GDM1 (cell line): ENCODE measurements at regions not wholly inside any gene's neighbourhood (a gene's known extent, or its start where the extent isn't known, plus 50 kb on each side); places are given as distances from the start of the nearest gene placed in this dataset.
"Not testable (repeated sequence)": the region's sequence is repeated elsewhere in the genome, so short reads cannot be mapped to it uniquely, and the experiment has no call there.

Source experiments
- DNase-seq: peaks from one replicate; lab custom pipeline; 2025; lab: John Stamatoyannopoulos, UW

DNA sequence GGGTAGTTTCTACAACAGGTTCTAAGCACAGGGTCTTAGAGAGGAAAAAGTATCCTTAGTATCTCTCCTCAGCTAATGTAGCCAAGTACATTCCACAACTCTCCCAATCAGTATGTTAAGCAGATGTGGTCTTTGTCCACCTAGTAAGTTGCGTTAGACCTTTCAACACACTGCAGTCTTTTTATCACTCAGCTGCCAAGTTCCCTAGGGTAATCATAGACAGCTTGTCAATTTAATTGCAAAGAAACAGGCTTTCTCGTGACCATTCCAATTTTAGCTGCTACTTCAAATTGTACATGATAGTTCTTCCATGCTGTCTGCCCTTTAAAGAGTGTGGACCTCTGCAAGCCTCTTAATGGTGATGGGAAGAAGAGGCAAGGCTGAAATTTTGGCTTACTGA, 211.8 kb upstream of the PKN2 start:
- DNase-seq, result no peak

DNA sequence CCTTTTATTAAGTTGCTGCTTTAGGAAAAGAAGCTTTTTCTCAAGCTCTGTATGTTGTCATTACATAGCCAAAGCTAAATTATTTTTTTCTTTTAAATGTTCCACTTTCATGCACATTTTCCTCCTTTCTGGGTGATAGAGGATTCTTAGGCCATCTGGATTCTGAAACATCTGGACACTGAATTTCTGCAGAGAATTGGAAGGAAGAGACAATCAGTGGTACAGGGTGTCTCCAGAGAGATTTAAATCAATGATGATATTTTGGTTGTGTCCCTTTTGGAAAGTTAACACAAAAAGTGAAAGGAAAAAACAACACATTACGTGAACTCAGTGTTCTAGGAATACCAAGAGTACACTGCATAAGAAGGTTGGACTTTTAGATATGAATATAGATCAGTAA, 211.4 kb upstream of the PKN2 start:
- DNase-seq, result no peak

DNA sequence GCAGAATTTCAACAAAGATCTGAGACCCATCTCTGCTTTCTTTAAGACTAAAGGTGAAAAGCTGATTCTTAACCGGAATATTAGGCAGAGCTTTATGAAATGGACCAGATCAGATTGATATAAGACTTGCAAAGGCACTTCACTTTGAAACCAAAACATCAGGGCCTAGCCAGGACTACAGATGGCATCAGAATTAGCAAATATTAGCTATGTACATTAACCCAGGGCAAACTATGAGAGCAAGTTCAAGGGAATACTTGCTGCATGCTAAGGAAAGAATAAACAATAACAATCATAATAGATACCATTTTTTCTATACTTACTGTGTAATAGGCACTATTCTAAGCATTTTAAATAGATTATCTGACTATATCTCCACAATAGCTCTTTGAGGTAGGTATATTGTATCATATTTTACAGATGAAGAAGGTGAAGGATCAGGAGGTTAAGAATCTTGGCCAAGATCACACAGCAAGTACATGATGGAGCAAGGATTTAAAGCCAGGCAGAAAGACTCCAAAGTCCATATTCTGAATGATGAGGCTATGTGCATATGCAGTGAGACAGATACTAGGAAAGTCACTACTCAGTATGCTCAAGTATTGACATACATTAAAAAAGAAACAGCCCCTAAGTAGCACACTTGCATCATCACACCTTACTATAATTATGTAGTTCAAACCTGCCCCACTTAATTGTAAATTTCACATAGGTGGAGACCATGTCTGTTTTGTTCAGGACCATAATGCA, 209.3 kb upstream of the PKN2 start:
- DNase-seq, result no peak

DNA sequence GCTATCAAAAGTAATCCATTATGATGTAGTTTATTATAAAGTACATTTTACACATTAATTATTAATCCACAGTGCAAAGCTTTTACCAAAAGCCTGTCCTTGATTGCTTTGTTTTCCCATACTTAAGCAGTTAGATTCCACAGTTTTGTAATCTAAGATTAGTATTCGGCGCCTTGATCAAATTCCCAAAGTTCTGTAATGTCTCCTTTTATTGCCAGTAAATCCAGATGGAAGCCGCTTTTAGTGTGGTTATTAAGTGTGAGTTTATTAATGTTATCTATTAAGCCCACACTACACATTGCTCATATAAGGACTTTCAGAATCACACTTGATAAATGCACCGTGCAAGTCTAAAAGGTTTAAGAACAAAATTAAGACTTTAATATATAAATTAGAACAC, 199.2 kb upstream of the PKN2 start:
- DNase-seq, result no peak

DNA sequence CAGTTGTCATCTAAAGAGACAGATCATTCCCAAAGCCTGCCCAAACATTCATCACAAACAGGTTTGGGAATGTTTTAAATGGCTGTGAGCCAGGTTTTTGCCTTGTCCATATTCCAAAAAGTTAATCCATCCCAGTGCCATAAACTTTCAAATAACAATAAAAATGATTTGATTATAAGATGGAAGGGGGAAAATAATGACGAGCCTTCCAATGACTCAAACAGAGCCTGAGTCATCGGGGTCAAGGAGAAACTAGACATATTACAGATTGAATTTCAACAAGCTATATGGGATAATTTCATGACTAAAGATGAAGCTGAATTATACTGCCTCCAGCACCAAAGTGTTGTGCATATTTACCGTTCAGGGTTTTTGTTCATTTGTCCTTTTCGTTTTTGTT, 195.8 kb upstream of the PKN2 start:
- no peak for DNase-seq

DNA sequence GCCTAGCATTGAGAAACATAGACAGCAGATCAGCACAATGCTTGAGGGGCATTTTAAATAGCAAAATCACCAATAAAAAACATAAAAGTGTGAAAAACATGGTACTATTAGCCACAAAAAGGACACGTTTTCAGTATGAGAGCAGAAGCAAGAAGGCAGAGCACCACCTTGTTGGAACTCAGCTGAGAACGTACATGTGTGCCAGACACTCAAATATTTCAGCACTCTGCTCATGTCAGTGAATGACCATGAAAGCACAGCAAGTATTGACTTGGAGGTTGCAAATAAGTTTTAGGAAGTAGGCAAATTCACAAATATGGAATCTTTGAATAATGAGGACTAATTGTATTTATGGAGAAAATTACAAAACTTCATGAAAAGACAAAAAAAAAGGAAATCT, 193.4 kb upstream of the PKN2 start:
- DNase-seq, result no peak

DNA sequence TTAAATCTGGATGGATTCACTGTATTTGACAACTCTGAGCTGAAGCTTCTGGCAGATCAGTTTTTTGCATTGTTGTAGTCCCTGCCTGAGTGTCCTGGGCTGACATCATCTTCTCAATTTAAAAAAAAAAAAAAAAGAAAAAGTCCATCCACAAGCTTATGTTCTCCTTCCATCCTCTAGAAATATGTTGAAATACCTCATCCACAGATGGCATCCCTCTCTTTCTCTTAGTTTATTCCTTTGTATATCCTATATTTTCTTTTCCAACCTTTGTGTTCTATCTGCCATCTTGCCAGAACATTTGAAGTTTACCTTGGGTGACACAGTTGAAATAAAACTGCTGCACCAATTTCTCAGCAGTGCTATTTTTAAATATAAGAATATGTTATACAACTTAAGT, 184.4 kb upstream of the PKN2 start:
- DNase-seq, result no peak

DNA sequence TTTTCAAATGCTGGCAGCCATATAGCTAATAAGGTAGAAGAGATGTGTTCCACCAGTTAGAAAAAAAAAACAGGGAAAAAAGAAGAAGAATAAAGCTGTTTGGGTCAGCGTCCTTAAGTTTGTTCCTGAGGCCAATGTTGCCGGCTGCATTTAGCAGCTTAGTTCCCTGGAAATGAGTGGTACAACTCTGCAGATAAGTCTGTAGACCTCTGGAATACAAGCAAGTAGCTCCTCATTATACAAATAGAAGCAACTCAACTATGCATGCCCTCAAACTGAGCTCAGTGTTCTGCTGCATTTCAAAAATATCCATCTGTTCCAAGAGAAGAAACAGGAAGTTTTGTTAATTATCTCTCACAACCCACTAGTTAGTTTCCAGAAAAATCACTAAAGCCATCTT, 181.2 kb upstream of the PKN2 start:
- DNase-seq, result no peak

DNA sequence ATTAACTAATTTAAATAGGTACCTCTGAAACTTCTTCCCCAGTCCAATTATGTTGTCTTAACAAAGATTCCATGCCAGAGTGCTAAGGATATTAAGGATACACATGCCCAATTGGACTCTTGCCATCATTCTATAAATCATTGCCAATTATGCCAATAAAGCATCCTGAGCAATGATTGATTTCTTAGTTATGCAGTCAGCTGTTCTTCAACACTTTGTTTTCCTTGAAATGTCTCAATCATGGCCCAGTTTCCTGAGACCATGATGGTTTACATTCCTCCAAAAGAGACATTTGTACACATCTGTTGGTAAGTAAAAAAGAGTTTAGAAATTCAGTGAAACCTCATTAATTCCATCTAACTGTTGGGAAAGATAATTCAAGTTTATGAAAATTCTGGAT, 180.4 kb upstream of the PKN2 start:
- no peak for DNase-seq

DNA sequence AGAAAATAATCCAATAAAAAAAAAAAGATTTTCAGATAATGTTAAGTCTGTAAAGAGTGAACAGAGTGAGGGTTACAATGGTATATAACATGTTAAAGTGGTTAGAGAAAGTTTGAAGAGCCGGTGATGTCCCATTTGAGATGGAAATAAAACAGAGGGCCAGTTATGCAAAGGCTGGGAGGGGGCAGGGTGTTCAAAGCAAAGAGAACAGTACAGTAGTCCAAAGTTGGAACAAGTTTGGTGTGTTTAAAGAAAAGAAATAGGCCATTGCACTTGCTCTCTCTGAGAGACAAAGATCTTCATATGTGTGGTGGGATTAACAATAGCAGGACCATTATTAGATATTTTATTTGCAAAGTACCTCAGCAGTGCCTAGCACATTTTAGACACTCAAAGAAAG, 179.5 kb upstream of the PKN2 start:
- DNase-seq, result no peak

DNA sequence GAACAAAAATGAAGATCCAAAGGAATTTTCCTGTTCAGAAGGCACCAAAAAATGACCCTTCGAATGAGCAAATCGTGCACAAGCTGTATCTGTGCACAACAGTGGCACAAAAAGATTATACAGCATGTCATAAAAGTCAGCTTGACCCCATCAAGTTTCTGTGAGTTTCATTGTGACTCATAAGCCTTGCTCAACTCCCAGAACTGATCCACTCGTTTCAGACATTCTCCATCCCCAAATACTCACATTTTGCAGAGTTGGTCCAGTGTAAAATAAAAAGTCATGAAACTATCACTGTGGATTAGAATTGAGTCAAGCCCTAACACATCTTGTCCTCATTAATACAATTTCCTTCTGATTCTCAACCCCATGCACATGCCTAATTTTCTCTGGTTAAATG, 174.7 kb upstream of the PKN2 start:
- DNase-seq, result no peak

DNA sequence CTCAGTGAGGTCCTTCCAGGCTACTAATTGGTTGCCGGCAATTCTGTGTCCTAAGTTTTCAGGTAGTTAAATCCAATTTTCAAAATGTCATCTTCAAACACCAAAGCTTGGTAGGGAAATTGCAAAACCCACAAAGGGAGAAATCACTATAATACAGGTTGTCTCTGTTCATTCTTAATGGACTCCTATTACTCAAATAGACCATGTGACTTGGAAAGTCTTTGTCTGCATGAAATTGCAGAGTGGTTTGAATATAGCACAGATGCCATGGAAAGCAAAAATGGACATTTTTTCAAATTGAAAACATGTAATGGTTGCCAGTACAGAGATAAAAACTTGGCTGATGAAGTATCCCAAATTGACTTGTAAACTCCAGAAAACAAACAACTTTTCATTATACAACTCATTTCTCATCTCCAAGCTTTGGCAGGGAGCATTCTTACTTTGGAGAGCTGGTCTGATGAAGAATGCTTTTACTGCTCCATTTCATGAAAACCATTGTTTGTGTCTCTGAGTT, 169.5 kb upstream of the PKN2 start:
- DNase-seq, result no peak

DNA sequence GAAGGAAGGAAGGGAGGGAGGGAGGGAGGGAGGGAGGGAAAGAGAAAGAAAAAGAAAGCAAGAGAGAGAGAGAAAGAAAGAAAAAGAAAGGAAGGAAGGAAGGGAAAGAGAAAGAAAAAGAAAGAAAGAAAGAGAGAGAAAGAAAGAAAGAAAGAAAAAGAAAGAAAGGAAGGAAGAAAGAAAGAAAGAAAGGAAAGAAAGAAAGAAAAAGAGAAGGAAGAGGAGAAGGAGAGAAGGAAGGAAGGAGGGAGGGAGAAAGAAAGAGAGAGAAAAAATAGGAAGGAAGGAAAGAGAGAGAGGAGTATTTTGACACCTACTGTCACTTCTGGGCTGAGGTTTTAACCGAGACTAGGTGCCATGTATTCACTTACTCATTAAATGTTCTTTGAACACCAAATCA, 166.6 kb upstream of the PKN2 start:
- not testable (repeated sequence) for DNase-seq

DNA sequence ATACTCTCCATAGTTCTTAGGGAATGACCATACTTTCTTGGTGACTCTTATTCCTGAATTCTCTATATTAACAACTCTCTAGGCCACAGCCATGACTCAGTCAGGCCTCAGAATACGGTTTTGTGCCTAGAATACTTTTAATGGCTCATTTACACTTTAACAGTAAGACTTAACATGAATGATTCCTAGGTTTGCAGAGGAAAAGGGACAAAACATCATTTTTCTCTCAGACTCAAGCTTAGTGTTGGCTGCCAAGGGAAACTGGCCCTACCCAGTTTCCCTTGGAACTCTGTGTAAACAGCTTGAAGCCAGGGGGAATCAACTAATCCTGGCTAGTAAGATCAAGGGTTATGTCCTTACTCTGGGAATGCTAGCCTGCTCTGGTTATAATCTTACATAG, 164.9 kb upstream of the PKN2 start:
- DNase-seq, result no peak

DNA sequence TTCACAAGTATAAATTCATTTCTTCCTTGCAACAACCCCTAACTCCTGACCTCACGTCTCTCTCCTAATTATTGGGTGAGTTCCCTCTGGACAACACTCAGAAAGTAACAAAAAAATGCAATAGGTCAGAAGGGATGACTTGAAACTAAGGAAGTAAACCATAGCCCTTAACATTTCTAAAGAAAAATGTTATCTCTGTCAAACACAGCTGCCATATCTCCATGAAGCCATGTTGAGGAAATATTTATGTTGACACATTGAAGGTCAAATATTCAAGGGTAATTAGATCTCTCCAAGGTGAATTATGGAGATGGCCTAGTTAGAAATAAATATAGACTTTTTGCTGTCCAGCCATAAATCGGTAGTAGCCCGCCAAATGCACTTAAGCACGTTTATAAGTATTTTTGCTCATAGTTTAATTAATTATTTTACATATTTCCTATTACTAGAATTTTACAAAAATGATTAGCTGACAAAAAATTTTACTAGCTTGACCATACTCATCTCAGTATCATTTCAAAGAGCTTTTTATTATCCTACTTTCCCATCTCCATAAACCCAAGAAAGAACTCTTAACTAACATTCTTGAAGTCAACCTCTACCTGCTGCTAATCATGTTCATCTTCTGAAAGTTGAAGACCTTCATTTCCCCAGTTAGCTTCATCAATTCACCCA, 160.1 kb upstream of the PKN2 start:
- DNase-seq, result no peak

DNA sequence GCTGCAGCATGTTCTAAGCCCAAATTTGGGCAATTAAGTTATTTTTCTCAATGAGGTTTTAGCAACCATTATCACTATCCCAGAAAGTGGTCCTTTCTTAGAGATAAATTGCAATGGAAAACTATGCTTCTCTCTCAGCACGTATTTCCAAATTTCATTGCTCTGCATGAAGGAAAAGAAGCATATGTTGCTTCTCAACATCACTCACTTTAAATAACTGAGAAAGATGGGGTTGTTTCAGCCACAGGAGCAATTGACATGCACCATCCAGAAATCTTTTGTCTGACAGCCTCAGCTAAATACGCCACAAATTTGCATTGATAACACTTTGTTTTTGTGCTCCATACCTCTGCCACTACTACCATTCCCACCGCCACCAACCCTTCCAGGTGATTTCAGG, 157.6 kb upstream of the PKN2 start:
- DNase-seq, result no peak

DNA sequence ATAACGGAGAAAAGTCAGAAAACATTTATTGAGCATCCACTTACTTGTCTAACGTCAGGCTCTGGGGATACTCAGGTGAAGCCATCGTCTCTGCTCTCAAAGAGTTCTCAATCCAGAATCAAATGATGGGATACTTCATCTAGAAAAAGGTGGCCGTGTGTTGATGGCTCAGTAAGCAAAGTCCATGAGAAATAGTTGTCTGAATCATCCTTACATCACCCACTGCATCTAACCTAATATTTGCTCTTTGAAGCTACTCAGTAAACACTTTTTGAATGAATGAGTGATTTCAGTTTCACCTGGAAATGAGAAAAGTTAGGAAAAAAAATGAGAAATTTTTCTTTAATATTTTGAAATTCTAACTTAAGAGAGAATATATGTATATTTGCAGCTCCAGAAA, 155.3 kb upstream of the PKN2 start:
- DNase-seq, result no peak

DNA sequence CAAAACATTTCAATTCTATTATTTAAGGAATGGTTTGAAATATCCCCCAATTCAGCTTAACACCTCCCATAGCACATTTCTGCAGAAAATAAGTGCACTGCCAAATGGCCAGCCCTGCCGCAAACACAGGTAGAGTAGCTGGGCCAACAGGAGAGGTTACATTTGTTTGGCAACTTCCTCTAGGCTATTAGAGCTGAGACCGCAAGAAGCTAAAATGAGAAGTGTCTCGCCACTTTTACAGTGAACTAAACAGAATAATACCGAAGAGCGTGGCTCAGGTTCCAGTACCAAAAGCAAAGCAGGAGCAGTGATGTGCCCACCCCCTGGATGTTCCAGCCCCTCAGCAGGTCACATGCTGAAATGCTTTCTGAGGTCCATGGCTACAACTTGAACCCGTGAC, 154.5 kb upstream of the PKN2 start:
- DNase-seq, result no peak

DNA sequence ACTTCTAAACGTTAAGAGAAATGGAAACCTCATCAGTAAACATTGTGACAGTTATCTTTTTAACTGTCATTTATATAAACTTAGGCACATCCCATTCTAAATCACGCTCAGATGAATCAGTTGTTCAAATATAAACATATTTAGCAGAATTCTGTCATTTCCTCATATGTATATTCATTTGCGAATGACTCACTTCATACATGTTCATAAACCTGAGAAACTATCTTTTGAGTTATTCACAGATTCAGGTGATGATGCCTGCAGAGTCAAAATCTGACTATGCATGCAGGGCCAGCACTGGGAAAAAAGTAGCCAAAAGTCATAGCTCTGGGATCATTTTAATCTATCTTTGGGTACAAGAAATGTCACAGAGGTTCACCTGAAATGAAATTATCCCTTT, 153.8 kb upstream of the PKN2 start:
- DNase-seq, result no peak

DNA sequence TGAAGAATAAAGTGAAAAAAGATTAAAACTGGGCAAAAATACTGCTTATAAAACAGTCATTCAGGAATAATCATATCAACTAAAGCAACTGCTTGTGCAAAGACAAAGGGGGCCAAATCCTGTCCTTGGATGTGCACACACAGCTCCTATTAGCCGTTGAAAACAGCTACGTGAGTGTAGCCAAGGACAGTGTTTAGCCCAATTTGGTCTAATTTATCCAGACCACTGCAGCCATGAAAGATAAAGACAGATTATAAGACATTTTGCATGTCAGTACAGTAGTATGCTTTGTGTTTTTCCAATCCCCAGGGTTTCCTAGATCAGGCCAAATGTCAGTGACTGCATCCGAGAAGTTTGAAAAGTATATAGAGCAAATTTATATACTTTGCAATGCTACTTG, 146.3 kb upstream of the PKN2 start:
- DNase-seq, result no peak

DNA sequence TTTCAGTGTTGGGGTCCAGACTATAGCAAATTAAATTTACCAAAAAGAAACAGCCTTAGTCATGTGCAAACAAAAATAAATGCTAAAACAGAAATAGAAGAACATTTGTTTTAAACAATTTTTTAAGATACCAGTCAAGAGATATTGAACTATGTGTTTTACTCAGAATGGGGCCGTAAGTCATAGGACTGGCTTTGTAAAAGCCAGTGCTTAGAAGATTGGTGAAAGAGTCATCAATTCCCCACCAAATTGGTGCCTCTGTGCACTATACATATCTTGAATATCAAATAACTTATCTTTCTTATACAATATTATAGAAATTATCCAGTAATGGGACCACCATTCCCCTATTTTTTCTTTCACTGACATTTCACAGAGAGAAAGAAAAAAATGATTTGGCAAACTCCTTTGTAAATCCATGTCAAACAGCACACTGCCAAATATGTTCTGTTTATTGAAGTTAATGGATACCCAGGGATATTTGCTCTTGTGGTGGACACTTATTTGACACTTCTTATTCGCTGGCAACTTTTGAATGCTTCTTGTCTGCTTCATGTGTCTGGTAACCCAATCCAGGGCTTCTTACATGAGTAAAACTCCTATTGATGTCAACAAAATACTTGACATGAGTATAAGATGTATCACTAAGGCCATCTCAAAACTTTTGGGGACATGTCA, 145.7 kb upstream of the PKN2 start:
- no peak for DNase-seq

DNA sequence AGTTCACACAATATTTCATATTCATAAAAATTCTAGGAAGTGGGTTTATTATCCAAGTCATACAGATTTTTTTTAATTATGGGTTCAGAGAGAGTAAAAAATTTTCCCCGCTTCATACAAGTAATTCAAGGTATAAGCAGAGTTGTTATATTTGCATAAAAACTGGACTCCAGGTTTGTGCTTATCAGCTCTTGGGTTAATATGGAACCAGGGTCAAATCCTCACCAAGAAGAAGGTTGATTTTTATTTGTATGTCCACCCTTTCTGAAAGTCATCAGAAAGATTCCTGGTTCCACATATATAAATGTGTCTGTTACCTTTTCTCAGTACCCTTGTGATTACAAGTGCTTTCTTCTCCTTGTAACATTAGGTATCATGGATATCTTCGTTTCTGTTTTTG, 143.8 kb upstream of the PKN2 start:
- no peak for DNase-seq

DNA sequence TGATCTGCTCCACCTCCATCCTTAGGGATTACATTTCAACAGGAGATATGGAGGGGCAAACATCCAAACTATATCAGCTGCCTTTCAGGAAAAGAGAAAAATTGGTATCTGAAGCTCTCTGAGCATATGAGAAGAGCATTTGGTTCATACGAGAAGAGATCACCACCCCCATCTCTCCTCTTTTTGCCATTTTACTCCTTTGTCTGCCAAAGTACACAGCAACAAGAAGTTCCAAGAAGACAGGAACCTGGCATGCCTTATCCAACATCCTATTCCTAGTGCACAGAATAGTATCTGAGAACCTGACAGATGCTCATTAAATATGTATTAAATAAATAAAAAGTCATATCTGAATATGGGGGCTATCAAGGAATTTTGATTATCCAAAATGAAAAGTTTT, 142.5 kb upstream of the PKN2 start:
- DNase-seq, result no peak
